Calu3 (cell line): ENCODE measurements at regions not wholly inside any gene's neighbourhood (a gene's known extent, or its start where the extent isn't known, plus 50 kb on each side); places are given as distances from the start of the nearest gene placed in this dataset.

Experiments
- BruUV-seq: library from RNA; stranded (reverse); fragments of 400-500 nt; replicated peaks from 2 replicates; lab custom pipeline; 2021; lab: Mats Ljungman, UMichigan
- CTCF ChIA-PET: fragments of 300-600 bp; sonication (Branson Sonifier 250); formaldehyde crosslinking; loops from one replicate; lab custom pipeline; 2022; ENCODE audit warnings: antibody characterized with exemption; lab: Charles Lee
- DNase-seq: peaks from one replicate; pipeline ENCODE4 v3.0.0; 2022
- H3K27ac Mint-ChIP-seq: one replicate; pipeline ENCODE4 v1.8.0; 2022; ENCODE audit warnings: mixed read lengths; ENCODE audit not compliant: unreplicated experiment
- H3K27me3 Mint-ChIP-seq: one replicate; pipeline ENCODE4 v1.8.0; 2022; ENCODE audit warnings: mixed read lengths; ENCODE audit not compliant: unreplicated experiment
- H3K36me3 Mint-ChIP-seq: one replicate; pipeline ENCODE4 v1.8.0; 2022; ENCODE audit warnings: mild to moderate bottlenecking, moderate library complexity, mixed read lengths; ENCODE audit not compliant: insufficient read depth, unreplicated experiment
- H3K4me1 Mint-ChIP-seq: one replicate; pipeline ENCODE4 v1.8.0; 2022; ENCODE audit warnings: mild to moderate bottlenecking, low read depth, mixed read lengths; ENCODE audit not compliant: unreplicated experiment
- H3K4me3 Mint-ChIP-seq: one replicate; pipeline ENCODE4 v1.8.0; 2022; ENCODE audit warnings: mild to moderate bottlenecking, low read depth, moderate library complexity, mixed read lengths; ENCODE audit not compliant: unreplicated experiment
- H3K9me3 Mint-ChIP-seq: one replicate; pipeline ENCODE4 v1.8.0; 2022; ENCODE audit warnings: low read depth, mixed read lengths; ENCODE audit not compliant: unreplicated experiment
- intact Hi-C: fragments of 100-400 bp; cut with micrococcal nuclease; formaldehyde crosslinking; loops from one replicate; pipeline ENCODE4 v1.10.0; 2022; ENCODE audit not compliant: unreplicated experiment
- TF ChIP-seq, protein P1 (sequence below): fragments of 200-600 bp; IDR thresholded peaks from one replicate; pipeline ENCODE4 v1.8.0; 2022; ENCODE audit warnings: antibody characterized with exemption; ENCODE audit not compliant: unreplicated experiment

DNA sequence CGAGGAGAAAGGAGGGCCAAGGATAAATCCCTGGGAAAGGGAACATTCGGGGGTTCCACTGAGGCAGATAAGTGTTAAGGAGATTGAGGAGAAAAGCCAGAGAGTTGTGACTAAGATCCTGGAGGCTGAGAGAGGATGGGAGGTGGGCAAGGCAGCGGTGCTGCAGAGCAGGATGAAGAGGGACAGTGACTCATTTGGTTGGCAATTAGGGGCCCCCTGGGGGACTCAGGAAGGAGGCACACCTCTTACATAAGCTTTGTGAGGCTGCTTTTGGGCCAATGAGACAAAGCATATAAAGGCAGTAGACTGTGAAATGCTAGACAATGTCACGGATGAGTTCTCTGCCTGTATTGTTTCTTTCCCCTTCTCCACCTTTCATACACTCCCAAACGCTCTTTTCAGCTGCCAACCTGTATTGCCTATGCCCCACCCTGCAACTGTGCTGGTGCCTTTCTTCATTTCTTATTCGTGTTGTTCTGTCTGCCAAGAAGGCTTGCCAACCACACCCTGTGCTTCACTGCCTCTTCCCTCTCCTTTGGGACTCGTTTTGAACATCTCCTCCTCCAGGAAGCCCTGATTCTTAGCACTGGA is 246.8 kb upstream of the KIRREL3 start:
- H3K4me1 Mint-ChIP-seq: no peaks in the 10 kb centered on the region
- no peak overlapping the region for H3K27ac Mint-ChIP-seq
- H3K9me3 Mint-ChIP-seq: peaks cover 3% of the 10 kb centered on the region
- no TSS peak for BruUV-seq
- intact Hi-C loops: no loop called here
- no peaks in the 10 kb centered on the region for H3K36me3 Mint-ChIP-seq
- TF ChIP-seq, protein P1, sequence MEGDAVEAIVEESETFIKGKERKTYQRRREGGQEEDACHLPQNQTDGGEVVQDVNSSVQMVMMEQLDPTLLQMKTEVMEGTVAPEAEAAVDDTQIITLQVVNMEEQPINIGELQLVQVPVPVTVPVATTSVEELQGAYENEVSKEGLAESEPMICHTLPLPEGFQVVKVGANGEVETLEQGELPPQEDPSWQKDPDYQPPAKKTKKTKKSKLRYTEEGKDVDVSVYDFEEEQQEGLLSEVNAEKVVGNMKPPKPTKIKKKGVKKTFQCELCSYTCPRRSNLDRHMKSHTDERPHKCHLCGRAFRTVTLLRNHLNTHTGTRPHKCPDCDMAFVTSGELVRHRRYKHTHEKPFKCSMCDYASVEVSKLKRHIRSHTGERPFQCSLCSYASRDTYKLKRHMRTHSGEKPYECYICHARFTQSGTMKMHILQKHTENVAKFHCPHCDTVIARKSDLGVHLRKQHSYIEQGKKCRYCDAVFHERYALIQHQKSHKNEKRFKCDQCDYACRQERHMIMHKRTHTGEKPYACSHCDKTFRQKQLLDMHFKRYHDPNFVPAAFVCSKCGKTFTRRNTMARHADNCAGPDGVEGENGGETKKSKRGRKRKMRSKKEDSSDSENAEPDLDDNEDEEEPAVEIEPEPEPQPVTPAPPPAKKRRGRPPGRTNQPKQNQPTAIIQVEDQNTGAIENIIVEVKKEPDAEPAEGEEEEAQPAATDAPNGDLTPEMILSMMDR: no peak
- no peak overlapping the region for H3K4me3 Mint-ChIP-seq
- no peak for DNase-seq
- H3K27me3 Mint-ChIP-seq: peaks cover 29% of the 10 kb centered on the region
- CTCF ChIA-PET: no interaction called here

DNA sequence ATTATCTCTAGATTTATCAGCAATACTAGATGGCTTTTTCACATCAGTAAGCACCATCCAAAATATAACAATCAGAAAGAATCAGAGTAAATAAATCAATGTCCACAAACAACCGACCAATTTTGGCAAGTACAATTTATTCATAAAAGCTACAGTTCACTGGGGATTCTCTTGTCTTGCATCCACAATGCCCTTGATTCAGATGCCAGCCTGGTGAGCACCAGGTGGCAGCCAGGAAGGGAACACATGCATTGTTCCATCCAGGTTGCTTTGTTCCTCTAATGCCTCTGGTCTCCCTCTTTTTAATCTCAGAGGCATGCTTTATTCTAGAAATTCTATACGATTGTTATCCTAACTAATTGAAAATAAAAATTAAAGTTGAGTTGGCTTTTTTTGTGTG is 242.1 kb upstream of the KIRREL3 start:
- DNase-seq: no peak
- TF ChIP-seq, protein P1: no peak
- intact Hi-C loops: no loop called here
- Mint-ChIP-seq H3K9me3 (peaks cover 5% of the 10 kb centered on the region), H3K27me3 (peaks cover 22% of the 10 kb centered on the region), H3K4me1 (no peaks in the 10 kb centered on the region), H3K27ac (no peak overlapping the region), H3K4me3 (no peak overlapping the region), H3K36me3 (no peaks in the 10 kb centered on the region)
- no TSS peak for BruUV-seq
- CTCF ChIA-PET: no interaction called here

DNA sequence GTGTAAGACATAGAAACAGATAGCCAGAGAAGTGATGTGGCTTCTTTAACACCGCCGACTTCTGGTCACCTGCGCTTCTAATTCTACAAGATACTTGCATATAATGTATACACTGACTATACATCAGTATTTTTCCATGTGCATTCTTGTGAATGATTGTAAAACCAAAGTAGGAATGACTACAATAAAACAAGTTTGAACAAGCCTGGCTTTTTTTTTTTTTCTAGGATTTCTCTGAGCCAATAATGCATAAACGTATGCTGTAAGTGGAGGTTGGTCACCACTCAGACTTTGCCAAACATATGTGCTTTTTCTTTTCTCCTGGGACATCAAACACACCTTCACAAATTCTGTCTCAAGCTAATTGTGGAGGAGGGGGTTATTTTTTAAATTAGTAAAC is 237.8 kb upstream of the KIRREL3 start:
- Mint-ChIP-seq H3K36me3 (no peaks in the 10 kb centered on the region), H3K4me3 (no peak overlapping the region), H3K27ac (no peak overlapping the region), H3K27me3 (no peaks in the 10 kb centered on the region), H3K9me3 (peaks cover 3% of the 10 kb centered on the region), H3K4me1 (no peaks in the 10 kb centered on the region)
- DNase-seq: no peak
- CTCF ChIA-PET: no interaction called here
- TF ChIP-seq, protein P1: no peak
- BruUV-seq: no TSS peak
- intact Hi-C loops: no loop called here

DNA sequence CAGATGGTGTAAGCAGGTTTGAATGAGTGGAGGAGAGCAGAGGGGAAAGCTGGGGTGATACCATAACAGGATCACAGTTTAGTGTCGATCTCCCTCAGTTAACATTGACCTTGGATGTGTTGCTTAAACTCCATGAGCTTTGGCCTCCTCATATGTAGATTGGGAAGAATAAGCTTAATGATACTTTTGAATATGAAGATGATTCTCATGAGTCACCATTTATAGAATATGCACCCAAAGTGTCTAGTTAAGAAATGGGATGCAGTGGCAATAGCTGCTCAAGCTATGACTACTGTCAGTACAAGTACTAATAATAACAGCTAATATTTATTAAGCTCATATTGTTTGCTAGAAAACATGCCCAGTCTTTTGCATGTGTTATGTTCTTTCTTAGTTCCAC is 236.2 kb upstream of the KIRREL3 start:
- Mint-ChIP-seq H3K4me1 (no peaks in the 10 kb centered on the region), H3K9me3 (peaks cover 4% of the 10 kb centered on the region), H3K27me3 (no peaks in the 10 kb centered on the region), H3K27ac (no peak overlapping the region), H3K4me3 (no peak overlapping the region), H3K36me3 (no peaks in the 10 kb centered on the region)
- CTCF ChIA-PET: interaction anchor here (0.5 kb wide), 1 partner anchor 57 kb away, joined by 4 read pairs; no protein-coding TSS in a partner anchor
- no TSS peak for BruUV-seq
- no peak for DNase-seq
- TF ChIP-seq, protein P1: no peak
- intact Hi-C loops: no loop called here
